ENCODE measurements at regions not wholly inside any gene's neighbourhood (a gene's known extent, or its start where the extent isn't known, plus 50 kb on each side); places are given as distances from the start of the nearest gene placed in this dataset.

DNA sequence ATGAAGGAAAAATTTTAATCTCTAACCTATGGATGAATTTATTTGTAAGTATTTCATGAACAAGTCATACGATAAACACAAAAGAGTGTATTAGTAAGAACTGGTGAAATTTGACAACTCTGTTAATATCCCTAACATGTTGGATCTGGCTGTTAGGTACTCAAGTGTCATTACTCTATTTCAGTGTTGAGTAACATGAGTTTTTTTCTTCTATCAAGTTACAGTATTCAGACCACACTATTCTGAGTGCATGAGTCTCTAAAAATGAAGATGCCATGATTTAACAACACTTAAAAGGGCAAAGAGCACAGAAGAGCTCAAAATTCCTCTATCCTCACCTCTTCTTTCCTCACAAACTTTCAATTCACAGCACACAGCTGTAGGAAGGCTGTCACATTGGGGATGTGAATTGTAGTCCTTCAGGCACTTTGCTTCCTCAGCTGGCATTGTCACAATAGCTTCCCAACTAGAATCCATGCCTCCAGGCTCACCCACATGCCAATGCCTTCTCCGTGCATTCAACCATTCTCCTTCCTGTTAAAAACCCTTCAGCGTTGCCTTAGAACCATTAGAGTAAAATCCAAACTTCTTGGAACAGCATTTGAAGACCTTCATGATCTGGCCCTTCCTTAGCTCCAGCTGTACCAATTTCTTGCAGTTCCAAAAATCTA, 73.7 kb upstream of the DBX2 start:
- Histone ChIP-seq H3K27ac (ENCODE audit: control insufficient read depth, insufficient read depth) (no peak overlapping the region), H3K4me2 (ENCODE audit: control insufficient read depth, insufficient read depth) (no peak overlapping the region), H3K4me1 (ENCODE audit: control insufficient read depth, insufficient read depth, low read length) (no peaks in the 10 kb centered on the region), H3K36me3 (ENCODE audit: control insufficient read depth in 2 of 2, insufficient read depth in 2 of 2, low read length in 1 of 2) (no peaks in the 10 kb centered on the region), H3K79me2 (ENCODE audit: control insufficient read depth, insufficient read depth, low read length) (no peaks in the 10 kb centered on the region), H3K4me3 (no peak overlapping the region), H4K20me1 (ENCODE audit: control insufficient read depth, insufficient read depth) (no peaks in the 10 kb centered on the region), H3K9me3 (replicated peaks; ENCODE audit: control insufficient read depth, insufficient read depth, low read length) (no peaks in the 10 kb centered on the region), H2AFZ (ENCODE audit: control insufficient read depth, low read depth, low read length) (no peak overlapping the region), H3K27me3 (replicated peaks in 1 of 2; ENCODE audit: control insufficient read depth in 2 of 2, insufficient read depth in 2 of 2, low read length in 1 of 2) (no peaks in the 10 kb centered on the region), H3K9ac (ENCODE audit: control insufficient read depth, insufficient read depth, low read length) (no peak overlapping the region)
- TF ChIP-seq, protein P1, sequence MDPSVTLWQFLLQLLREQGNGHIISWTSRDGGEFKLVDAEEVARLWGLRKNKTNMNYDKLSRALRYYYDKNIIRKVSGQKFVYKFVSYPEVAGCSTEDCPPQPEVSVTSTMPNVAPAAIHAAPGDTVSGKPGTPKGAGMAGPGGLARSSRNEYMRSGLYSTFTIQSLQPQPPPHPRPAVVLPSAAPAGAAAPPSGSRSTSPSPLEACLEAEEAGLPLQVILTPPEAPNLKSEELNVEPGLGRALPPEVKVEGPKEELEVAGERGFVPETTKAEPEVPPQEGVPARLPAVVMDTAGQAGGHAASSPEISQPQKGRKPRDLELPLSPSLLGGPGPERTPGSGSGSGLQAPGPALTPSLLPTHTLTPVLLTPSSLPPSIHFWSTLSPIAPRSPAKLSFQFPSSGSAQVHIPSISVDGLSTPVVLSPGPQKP (IDR thresholded peaks at IDR 0.05; ENCODE audit: low read depth, low read length): no peak
- TF ChIP-seq, protein P2, sequence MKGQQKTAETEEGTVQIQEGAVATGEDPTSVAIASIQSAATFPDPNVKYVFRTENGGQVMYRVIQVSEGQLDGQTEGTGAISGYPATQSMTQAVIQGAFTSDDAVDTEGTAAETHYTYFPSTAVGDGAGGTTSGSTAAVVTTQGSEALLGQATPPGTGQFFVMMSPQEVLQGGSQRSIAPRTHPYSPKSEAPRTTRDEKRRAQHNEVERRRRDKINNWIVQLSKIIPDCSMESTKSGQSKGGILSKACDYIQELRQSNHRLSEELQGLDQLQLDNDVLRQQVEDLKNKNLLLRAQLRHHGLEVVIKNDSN (IDR thresholded peaks at IDR 0.05; ENCODE audit: borderline replicate concordance, extremely low read length, insufficient read depth, low read depth, low read length): no peak
- TF ChIP-seq RUNX3 (IDR thresholded peaks at IDR 0.05; ENCODE audit: low read length) (no peak), CREB1 (IDR thresholded peaks at IDR 0.05; ENCODE audit: low read depth) (no peak), POLR2AphosphoS5 (IDR thresholded peaks at IDR 0.05; ENCODE audit: low read length) (no peak), ZNF207 (IDR thresholded peaks at IDR 0.05; ENCODE audit: borderline replicate concordance) (no peak), SMARCA5 (IDR thresholded peaks at IDR 0.05) (no peak), MEF2B (IDR thresholded peaks at IDR 0.05; ENCODE audit: partially characterized antibody, poor library complexity, severe bottlenecking) (no peak), SREBF2 (IDR thresholded peaks at IDR 0.05; ENCODE audit: low read length) (no peak), POU2F2 (IDR thresholded peaks at IDR 0.05; ENCODE audit: borderline replicate concordance, low read depth, low read length) (no peak), PAX8 (IDR thresholded peaks at IDR 0.05) (no peak), WRNIP1 (IDR thresholded peaks at IDR 0.05; ENCODE audit: borderline replicate concordance, low read depth, low read length) (no peak), HDAC2 (IDR thresholded peaks at IDR 0.05) (no peak)
- TF ChIP-seq, protein P3, sequence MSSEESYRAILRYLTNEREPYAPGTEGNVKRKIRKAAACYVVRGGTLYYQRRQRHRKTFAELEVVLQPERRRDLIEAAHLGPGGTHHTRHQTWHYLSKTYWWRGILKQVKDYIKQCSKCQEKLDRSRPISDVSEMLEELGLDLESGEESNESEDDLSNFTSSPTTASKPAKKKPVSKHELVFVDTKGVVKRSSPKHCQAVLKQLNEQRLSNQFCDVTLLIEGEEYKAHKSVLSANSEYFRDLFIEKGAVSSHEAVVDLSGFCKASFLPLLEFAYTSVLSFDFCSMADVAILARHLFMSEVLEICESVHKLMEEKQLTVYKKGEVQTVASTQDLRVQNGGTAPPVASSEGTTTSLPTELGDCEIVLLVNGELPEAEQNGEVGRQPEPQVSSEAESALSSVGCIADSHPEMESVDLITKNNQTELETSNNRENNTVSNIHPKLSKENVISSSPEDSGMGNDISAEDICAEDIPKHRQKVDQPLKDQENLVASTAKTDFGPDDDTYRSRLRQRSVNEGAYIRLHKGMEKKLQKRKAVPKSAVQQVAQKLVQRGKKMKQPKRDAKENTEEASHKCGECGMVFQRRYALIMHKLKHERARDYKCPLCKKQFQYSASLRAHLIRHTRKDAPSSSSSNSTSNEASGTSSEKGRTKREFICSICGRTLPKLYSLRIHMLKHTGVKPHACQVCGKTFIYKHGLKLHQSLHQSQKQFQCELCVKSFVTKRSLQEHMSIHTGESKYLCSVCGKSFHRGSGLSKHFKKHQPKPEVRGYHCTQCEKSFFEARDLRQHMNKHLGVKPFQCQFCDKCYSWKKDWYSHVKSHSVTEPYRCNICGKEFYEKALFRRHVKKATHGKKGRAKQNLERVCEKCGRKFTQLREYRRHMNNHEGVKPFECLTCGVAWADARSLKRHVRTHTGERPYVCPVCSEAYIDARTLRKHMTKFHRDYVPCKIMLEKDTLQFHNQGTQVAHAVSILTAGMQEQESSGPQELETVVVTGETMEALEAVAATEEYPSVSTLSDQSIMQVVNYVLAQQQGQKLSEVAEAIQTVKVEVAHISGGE (CRISPR knock-in tag; IDR thresholded peaks at IDR 0.05): no peak
- TF ChIP-seq, protein P4, sequence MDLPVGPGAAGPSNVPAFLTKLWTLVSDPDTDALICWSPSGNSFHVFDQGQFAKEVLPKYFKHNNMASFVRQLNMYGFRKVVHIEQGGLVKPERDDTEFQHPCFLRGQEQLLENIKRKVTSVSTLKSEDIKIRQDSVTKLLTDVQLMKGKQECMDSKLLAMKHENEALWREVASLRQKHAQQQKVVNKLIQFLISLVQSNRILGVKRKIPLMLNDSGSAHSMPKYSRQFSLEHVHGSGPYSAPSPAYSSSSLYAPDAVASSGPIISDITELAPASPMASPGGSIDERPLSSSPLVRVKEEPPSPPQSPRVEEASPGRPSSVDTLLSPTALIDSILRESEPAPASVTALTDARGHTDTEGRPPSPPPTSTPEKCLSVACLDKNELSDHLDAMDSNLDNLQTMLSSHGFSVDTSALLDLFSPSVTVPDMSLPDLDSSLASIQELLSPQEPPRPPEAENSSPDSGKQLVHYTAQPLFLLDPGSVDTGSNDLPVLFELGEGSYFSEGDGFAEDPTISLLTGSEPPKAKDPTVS (IDR thresholded peaks at IDR 0.05; ENCODE audit: low read depth, low read length): no peak
- TF ChIP-seq, protein P5, sequence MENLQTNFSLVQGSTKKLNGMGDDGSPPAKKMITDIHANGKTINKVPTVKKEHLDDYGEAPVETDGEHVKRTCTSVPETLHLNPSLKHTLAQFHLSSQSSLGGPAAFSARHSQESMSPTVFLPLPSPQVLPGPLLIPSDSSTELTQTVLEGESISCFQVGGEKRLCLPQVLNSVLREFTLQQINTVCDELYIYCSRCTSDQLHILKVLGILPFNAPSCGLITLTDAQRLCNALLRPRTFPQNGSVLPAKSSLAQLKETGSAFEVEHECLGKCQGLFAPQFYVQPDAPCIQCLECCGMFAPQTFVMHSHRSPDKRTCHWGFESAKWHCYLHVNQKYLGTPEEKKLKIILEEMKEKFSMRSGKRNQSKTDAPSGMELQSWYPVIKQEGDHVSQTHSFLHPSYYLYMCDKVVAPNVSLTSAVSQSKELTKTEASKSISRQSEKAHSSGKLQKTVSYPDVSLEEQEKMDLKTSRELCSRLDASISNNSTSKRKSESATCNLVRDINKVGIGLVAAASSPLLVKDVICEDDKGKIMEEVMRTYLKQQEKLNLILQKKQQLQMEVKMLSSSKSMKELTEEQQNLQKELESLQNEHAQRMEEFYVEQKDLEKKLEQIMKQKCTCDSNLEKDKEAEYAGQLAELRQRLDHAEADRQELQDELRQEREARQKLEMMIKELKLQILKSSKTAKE (IDR thresholded peaks at IDR 0.05; ENCODE audit: low read depth, poor library complexity, severe bottlenecking): no peak
- intact Hi-C loops (cut with micrococcal nuclease; ENCODE audit: unreplicated experiment) (no loop called here), in situ Hi-C loops (cut with MboI) (no loop called here)
- ChIA-PET POLR2A (no interaction called here), CTCF (no interaction called here), RAD21 (ENCODE audit: unreplicated experiment) (no interaction called here), SMC1A (ENCODE audit: uncharacterized antibody, unreplicated experiment) (interaction anchor here (0.9 kb wide), 1 partner anchor 9 kb away, joined by 3 read pairs; no protein-coding TSS in a partner anchor)
- 46% methylated on average over 3 of the region's 3 CpGs for WGBS (ENCODE audit: insufficient coverage, insufficient replicate concordance, low lambda C conversion rate, missing lambda C conversion rate)
- FAIRE-seq: no peak
- no peak for DNase-seq (ENCODE audit: low read depth, low spot score)
- no TSS peak for BruUV-seq (replicated peaks)
- ATAC-seq: no peak
